ENCODE measurements at regions not wholly inside any gene's neighbourhood (a gene's known extent, or its start where the extent isn't known, plus 50 kb on each side); places are given as distances from the start of the nearest gene placed in this dataset. TPM values are rescaled to one million over a fixed set of nuclear protein-coding genes. Genes with fewer than 3 reads are reported as not detected.
"Not testable (repeated sequence)": the region's sequence is repeated elsewhere in the genome, so short reads cannot be mapped to it uniquely, and the experiment has no call there.

- no peak for DNase-seq (ENCODE audit: low read depth)
- no peak for TF ChIP-seq CTCF (IDR thresholded peaks at IDR 0.05; ENCODE audit: insufficient read depth, low read depth, low read length)
- CTCF ChIA-PET = interaction anchor here (1.7 kb wide), 1 partner anchor 13 kb away, joined by 11 read pairs; no protein-coding TSS in a partner anchor
- H3K4me3 ChIP-seq (ENCODE audit: low read depth, low read length) = no peak overlapping the region
- no peaks in the 10 kb centered on the region for H3K27me3 ChIP-seq (ENCODE audit: control insufficient read depth, insufficient read depth, low read length)
- H3K36me3 ChIP-seq (ENCODE audit: control insufficient read depth, insufficient read depth, low read length) = no peaks in the 10 kb centered on the region
- POLR2A ChIA-PET = no interaction called here
Measured at GRCh38 chr6:27531772-27532459, 59.0 kb upstream of the ZNF184 start.

DNA sequence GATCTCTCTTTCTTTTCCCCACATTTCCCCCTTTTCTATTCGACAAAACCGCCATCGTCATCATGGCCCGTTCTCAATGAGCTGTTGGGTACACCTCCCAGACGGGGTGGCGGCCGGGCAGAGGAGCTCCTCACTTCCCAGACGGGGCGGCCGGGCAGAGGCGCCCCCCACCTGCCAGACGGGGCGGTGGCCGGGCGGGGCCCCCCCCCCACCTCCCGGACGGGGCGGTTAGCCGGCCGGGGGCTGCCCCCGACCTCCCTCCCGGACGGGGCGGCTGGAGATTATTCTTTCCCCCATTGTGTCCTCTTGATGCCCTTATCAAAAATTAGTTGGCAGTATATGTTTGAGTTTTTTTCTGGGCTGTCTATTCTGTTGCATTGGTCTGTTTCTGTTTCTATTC is 56.9 kb upstream of the ZNF184 start:
- CTCF ChIA-PET = interaction anchor here (0.6 kb wide), 1 partner anchor 111 kb away, joined by 3 read pairs; no protein-coding TSS in a partner anchor
- POLR2A ChIA-PET; H3K4me3 ChIP-seq (ENCODE audit: low read depth, low read length); H3K27me3 ChIP-seq (ENCODE audit: control insufficient read depth, insufficient read depth, low read length); DNase-seq (ENCODE audit: low read depth); H3K36me3 ChIP-seq (ENCODE audit: control insufficient read depth, insufficient read depth, low read length): not testable (repeated sequence)

DNA sequence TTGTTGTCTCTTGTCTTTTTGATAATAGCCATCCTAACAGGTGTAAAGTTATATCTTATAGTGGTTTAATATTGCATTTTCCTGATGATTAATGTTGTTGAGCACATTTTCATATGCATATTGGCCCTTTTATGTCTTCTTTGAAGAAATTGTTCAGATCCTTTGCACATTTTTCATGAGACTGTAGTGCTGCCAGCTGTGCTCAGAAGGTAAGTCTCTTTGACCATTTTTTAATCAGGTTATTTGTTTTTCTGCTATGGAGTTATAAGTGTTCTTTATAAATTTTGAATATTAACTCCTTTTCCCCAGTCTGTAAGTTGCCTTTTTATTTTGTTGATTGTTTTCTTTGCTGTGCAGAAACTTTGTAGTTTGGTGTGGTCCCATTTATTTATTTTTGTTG is 55.8 kb upstream of the ZNF184 start:
- DNase-seq (ENCODE audit: low read depth) = no peak
- Histone ChIP-seq H3K36me3 (ENCODE audit: control insufficient read depth, insufficient read depth, low read length) (no peaks in the 10 kb centered on the region), H3K27me3 (ENCODE audit: control insufficient read depth, insufficient read depth, low read length) (no peaks in the 10 kb centered on the region), H3K4me3 (ENCODE audit: low read depth, low read length) (no peak overlapping the region)
- POLR2A ChIA-PET = no interaction called here
- TF ChIP-seq CTCF (IDR thresholded peaks at IDR 0.05; ENCODE audit: insufficient read depth, low read depth, low read length) = no peak
- CTCF ChIA-PET = no interaction called here

Small RNA genes in the stretch of these regions (small RNA-seq; reads per million reads assigned to genes)
- gene AL031229.1 (ENCODE audit: insufficient read length, low read depth, low replicate concordance) (not detected), gene HIST1H4PS1 (ENCODE audit: insufficient read length, low read depth, low replicate concordance) (not detected), gene RNU6-471P (ENCODE audit: insufficient read length, low read depth, low replicate concordance) (not detected)
